HG03439 (cell line): ENCODE measurements at regions not wholly inside any gene's neighbourhood (a gene's known extent, or its start where the extent isn't known, plus 50 kb on each side); places are given as distances from the start of the nearest gene placed in this dataset.
A peak's percentile ranks its signal among the peaks of the same experiment; 100 is the strongest.

Source experiments
- ATAC-seq: cut with Tn5 transposase; IDR thresholded peaks from one replicate; pipeline ENCODE4 v1.9.1; 2021; ENCODE audit warnings: mild to moderate bottlenecking, moderate library complexity; ENCODE audit not compliant: unreplicated experiment

GRCh38 chr5:6806668-6807067 is 93.4 kb downstream of the TENT4A start:
- no peak for ATAC-seq

GRCh38 chr5:6808462-6808861 is 95.2 kb downstream of the TENT4A start:
- no peak for ATAC-seq

- ATAC-seq, result no peak
Observed at GRCh38 chr5:6810641-6811405, 97.6 kb downstream of the TENT4A start.

GRCh38 chr5:6812091-6812490 is 98.9 kb downstream of the TENT4A start:
- no peak for ATAC-seq

GRCh38 chr5:6812800-6813731 is 99.8 kb downstream of the TENT4A start:
- no peak for ATAC-seq

GRCh38 chr5:6814816-6815215 is 101.6 kb downstream of the TENT4A start:
- ATAC-seq, result no peak

- no peak for ATAC-seq
Observed at GRCh38 chr5:6818594-6819511, 105.6 kb downstream of the TENT4A start.

- no peak for ATAC-seq
Observed at GRCh38 chr5:6819521-6819920, 106.3 kb downstream of the TENT4A start.

GRCh38 chr5:6820851-6821479 is 107.7 kb downstream of the TENT4A start:
- no peak for ATAC-seq

- ATAC-seq, result no peak
Observed at GRCh38 chr5:6822068-6822467, 108.8 kb downstream of the TENT4A start.

- ATAC-seq, result no peak
Observed at GRCh38 chr5:6822556-6823343, 109.5 kb downstream of the TENT4A start.

- no peak for ATAC-seq
Observed at GRCh38 chr5:6823996-6824395, 110.8 kb downstream of the TENT4A start.

GRCh38 chr5:6825678-6826244 is 112.5 kb downstream of the TENT4A start:
- ATAC-seq, result no peak

GRCh38 chr5:6826756-6827155 is 113.5 kb downstream of the TENT4A start:
- ATAC-seq, result no peak

- ATAC-seq, result peak; percentile 57
Observed at GRCh38 chr5:6827526-6828219, 114.4 kb downstream of the TENT4A start.

- peak; percentile 73 for ATAC-seq
Observed at GRCh38 chr5:6829150-6829784, 116.0 kb downstream of the TENT4A start.

- no peak for ATAC-seq
Observed at GRCh38 chr5:6830643-6831239, 117.5 kb downstream of the TENT4A start.
